Stimulated activated CD4-positive, alpha-beta T cell treated with anti-CD3 and anti-CD28 coated beads, Interleukin-2, amount 100 ng/mL, for 4 hours (primary cell): ENCODE measurements at regions not wholly inside any gene's neighbourhood (a gene's known extent, or its start where the extent isn't known, plus 50 kb on each side); places are given as distances from the start of the nearest gene placed in this dataset.
"Not testable (repeated sequence)": the region's sequence is repeated elsewhere in the genome, so short reads cannot be mapped to it uniquely, and the experiment has no call there.

Source experiments
- DNase-seq: peaks from one replicate; pipeline ENCODE4 v3.0.0-alpha.2; 2020; ENCODE audit warnings: low read depth

GRCh38 chr6:144395014-144395413, 109.9 kb downstream of the UTRN start:
- no peak for DNase-seq

- no peak for DNase-seq
These were observed 110.7 kb downstream of the UTRN start for GRCh38 chr6:144395826-144396225.

GRCh38 chr6:144397141-144397540, 112.0 kb downstream of the UTRN start:
- DNase-seq = no peak

- no peak for DNase-seq
These were observed 115.2 kb downstream of the UTRN start for GRCh38 chr6:144400321-144400720.

GRCh38 chr6:144401736-144402733, 116.9 kb downstream of the UTRN start:
- DNase-seq = no peak

- DNase-seq = no peak
These were observed 117.6 kb downstream of the UTRN start for GRCh38 chr6:144402750-144403149.

- no peak for DNase-seq
These were observed 120.0 kb downstream of the UTRN start for GRCh38 chr6:144405163-144405562.

- no peak for DNase-seq
These were observed 121.7 kb downstream of the UTRN start for GRCh38 chr6:144406796-144407195.

- no peak for DNase-seq
These were observed 123.0 kb downstream of the UTRN start for GRCh38 chr6:144408161-144408560.

- no peak for DNase-seq
These were observed 124.9 kb downstream of the UTRN start for GRCh38 chr6:144410059-144410458.

GRCh38 chr6:144410574-144410973, 125.4 kb downstream of the UTRN start:
- not testable (repeated sequence) for DNase-seq

- no peak for DNase-seq
These were observed 126.5 kb downstream of the UTRN start for GRCh38 chr6:144411531-144412165.

GRCh38 chr6:144413418-144413817, 128.3 kb downstream of the UTRN start:
- no peak for DNase-seq

GRCh38 chr6:144415014-144415413, 129.9 kb downstream of the UTRN start:
- DNase-seq = no peak

- no peak for DNase-seq
These were observed 130.7 kb downstream of the UTRN start for GRCh38 chr6:144415835-144416237.

GRCh38 chr6:144416244-144416643, 131.1 kb downstream of the UTRN start:
- no peak for DNase-seq

GRCh38 chr6:144416773-144417172, 131.6 kb downstream of the UTRN start:
- DNase-seq = no peak

- DNase-seq = no peak
These were observed 132.5 kb downstream of the UTRN start for GRCh38 chr6:144417681-144418080.

GRCh38 chr6:144418959-144419545, 133.9 kb downstream of the UTRN start:
- no peak for DNase-seq

GRCh38 chr6:144423167-144423566, 138.0 kb downstream of the UTRN start:
- DNase-seq = no peak

GRCh38 chr6:144429753-144430152, 144.6 kb downstream of the UTRN start:
- no peak for DNase-seq

GRCh38 chr6:144433446-144433845, 148.3 kb downstream of the UTRN start:
- not testable (repeated sequence) for DNase-seq
